ENCODE measurements at regions not wholly inside any gene's neighbourhood (a gene's known extent, or its start where the extent isn't known, plus 50 kb on each side); places are given as distances from the start of the nearest gene placed in this dataset.
"Not testable (repeated sequence)": the region's sequence is repeated elsewhere in the genome, so short reads cannot be mapped to it uniquely, and the experiment has no call there.

- not testable (repeated sequence) for DNase-seq
Measured at GRCh38 chr2:89027536-89027935, 336.1 kb downstream of the RPIA start.

DNA sequence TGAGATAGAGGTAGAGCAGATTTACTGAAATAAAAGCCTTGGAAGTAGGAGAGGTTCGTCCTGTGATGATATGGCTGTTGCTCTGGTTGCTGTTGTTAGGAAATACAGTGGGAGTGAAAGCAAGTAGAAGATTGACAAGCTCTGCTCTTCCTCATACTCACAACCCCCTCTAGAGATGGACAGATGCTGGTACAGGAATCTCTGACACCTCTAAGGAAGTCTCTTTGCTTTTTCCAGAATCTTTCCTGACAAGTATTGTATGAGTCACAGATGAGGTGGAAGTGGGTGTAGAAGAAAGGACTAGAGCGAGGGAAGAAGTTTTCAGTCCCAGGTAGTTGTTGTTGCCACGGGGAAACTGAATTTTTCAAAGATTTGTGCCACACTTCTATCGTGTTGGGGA is 337.8 kb downstream of the RPIA start:
- not testable (repeated sequence) for DNase-seq

GRCh38 chr2:89048138-89049066 is 356.9 kb downstream of the RPIA start:
- DNase-seq: not testable (repeated sequence)

GRCh38 chr2:89058616-89059015 is 367.1 kb downstream of the RPIA start:
- not testable (repeated sequence) for DNase-seq

DNA sequence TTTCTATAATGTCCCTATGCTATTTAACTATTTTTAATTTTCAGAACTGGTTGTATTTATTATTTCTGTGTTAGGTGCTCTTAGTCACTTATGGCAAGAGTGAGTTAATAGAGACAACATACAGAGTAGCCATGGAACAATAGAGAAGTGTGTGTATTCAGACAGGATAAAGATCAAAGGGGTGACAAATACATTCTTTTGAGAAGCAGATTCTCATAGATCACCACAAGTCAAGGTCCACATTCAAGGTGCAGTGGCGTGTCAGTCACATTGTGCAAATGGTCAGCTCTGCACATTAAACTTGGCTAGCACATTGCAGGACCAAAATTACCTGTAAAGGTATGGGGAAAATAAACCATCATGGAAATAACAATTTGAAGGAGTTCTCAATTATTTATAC is 369.7 kb downstream of the RPIA start:
- not testable (repeated sequence) for DNase-seq

- DNase-seq: not testable (repeated sequence)
Measured at GRCh38 chr2:89076771-89077170, 385.3 kb downstream of the RPIA start.

- not testable (repeated sequence) for DNase-seq
Measured at GRCh38 chr2:89092911-89093310, 401.4 kb downstream of the RPIA start.

DNA sequence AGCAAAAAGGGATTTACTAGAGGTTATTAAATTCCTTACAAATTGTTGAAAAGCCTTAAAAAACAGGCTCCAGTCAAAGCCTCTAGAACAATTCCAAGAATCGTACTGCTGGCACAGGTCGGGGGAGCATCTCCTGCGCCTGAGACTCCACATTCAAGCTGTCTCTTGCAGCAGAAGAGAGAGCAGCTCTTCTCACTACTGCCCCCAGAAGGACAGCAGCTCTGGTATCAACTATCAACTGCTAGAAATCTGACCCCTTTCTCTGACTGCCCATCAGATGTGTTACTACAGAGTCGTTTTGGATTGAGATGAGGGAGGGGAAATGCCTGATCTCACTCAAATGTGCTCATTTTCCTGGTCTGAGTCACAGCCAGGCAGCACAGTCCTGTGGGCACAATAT is 403.6 kb downstream of the RPIA start:
- DNase-seq: not testable (repeated sequence)

- not testable (repeated sequence) for DNase-seq
Measured at GRCh38 chr2:89102587-89102986, 411.1 kb downstream of the RPIA start.

GRCh38 chr2:89106369-89107019 is 415.0 kb downstream of the RPIA start:
- not testable (repeated sequence) for DNase-seq

GRCh38 chr2:89112434-89112833 is 421.0 kb downstream of the RPIA start:
- DNase-seq: not testable (repeated sequence)

DNA sequence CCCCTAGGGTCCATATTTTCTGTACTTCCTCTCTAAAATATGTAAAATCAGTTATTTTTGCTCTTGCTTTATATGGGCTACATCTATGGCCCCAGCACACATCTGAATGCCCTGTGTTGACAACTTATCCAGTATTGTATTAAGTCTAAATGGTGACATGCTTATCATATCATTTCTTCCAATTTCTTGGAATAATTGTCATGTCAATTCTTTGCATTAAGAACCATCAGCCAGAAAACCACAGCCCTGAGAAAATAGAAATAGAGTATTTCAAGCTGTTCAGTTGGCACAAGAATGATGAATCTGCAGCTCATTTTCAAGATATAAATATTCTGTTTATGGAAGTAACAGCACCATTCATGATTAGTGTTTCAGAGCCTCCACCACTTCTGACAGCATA is 421.8 kb downstream of the RPIA start:
- DNase-seq: not testable (repeated sequence)

DNA sequence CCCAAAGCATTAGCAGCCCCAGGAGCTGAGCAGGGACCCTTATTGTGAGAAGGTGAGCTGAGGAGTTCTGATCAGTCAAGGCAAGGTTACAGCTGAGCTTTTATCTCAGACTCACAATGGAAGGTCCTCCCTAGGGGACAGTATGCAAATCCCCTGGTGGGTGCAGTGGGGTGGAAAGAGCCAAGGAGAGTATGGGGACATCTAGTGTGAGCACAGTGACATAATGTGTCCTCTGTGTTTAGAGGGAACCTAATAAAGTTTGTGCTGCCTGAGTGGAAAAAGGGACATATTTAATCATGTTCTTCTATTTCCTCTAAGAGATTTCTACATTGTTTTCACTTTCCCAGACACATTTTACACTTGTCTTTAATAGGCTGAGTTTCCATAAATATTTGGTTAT is 438.0 kb downstream of the RPIA start:
- DNase-seq: not testable (repeated sequence)

DNA sequence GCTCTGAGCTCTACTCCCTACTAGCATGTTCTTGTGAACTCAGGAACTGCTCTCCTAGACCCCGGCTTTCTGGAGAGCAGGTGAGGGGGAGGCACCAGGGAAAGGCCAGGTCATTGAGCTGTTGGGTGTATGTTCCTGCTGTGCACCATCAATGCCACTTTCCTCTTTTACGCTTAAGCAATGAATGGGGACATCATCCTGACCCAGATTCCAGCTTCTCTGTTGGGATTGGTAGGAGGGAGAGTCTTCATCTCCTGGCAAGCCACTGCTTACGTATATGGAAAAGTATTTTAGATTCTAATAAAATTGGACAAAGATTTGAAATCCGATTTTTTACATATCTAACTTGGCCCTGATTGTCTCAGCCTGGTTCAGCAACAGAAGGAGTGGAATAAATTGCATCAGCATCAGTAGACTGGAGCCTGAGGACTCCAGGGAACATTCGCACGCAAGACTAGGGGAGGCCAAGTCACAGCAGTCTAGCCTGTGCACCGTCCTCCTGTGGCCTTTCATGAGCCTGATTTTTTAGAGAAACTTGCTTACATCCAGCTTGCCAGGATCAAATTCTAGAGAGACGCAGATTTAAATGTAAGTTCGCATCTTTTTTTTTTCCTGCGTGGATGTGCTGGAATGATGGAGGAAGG is 439.3 kb downstream of the RPIA start:
- not testable (repeated sequence) for DNase-seq

DNA sequence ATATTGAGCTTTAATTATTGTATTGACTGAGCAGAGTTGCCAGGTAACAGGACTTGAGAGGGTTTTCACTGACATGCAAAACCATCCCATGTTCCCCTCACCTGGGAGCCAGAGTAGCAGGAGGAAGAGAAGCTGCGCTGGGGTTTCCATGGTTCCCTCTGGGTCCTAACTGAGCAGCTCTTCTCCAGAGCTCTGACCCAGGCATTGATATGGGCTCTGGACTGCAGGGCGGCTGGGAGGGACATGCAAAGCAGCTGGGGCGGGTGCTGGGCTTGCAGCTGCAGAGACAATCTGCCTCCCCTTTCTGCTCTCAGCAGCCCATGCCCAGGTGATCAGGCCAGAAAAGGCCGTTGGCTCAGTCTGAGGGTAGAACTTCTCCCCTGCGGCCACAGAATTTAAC is 451.5 kb downstream of the RPIA start:
- DNase-seq: not testable (repeated sequence)

DNA sequence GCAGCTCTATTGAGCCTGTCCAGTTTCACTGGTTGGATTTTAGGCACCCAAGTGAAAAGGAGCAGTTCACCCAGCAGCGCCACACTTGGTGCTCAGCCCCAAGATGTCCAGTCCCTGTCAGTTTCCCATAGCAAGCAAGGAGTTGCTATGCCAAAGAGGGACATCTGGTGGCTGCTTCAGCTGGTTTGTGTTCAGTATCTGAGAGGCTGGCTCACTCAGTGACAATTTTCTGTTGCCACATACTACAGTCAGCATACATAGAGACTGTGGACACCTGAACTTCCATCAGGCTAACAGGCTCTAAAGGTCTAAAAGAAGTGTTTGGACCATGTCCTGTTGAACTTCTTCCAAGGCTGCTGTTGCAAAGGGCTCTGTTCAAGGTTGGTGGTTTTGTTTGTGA is 453.9 kb downstream of the RPIA start:
- not testable (repeated sequence) for DNase-seq

- DNase-seq: not testable (repeated sequence)
Measured at GRCh38 chr2:89148256-89148655, 456.8 kb downstream of the RPIA start.

GRCh38 chr2:89151699-89152098 is 460.2 kb downstream of the RPIA start:
- not testable (repeated sequence) for DNase-seq

DNA sequence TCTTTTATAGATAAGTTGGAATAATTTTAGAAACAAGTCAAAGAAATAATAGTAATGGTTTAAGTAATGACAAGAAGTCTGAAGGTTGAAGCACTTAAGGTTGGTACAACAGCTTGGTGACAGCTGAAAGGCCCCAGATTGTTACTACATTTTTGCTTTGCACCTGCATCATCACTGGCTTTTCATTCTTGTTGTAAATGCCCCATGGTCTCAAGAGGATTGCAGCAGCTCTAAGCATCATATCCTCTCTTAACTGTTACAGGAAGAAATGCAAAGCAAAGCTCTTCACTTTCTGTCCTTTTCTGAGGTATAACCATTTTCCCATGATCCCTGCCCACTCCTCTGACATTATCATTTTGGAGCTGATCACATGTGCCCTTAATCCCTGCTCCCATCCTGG is 461.0 kb downstream of the RPIA start:
- not testable (repeated sequence) for DNase-seq

DNA sequence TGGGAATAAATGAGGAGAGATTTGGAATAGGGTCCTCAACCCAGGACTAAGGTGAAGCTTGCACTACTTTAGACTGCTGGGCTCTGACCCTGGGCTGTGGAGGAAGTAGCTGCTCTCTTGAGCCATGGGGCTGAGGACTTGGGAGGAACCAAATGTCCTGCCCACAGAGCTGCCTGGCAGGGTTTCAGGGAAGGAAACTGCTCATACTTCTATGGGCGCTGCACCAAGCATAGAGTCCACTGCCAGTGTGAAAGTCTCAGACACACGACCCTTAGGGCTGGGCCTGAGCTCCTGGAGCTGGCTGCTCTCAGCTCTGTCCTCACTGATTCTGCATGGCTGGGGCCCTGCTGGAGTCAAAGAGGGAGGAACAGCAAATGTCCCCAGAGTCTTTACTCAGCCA is 461.7 kb downstream of the RPIA start:
- not testable (repeated sequence) for DNase-seq

GRCh38 chr2:89154247-89154682 is 462.8 kb downstream of the RPIA start:
- DNase-seq: not testable (repeated sequence)

GRCh38 chr2:89160306-89160705 is 468.8 kb downstream of the RPIA start:
- not testable (repeated sequence) for DNase-seq

DNA sequence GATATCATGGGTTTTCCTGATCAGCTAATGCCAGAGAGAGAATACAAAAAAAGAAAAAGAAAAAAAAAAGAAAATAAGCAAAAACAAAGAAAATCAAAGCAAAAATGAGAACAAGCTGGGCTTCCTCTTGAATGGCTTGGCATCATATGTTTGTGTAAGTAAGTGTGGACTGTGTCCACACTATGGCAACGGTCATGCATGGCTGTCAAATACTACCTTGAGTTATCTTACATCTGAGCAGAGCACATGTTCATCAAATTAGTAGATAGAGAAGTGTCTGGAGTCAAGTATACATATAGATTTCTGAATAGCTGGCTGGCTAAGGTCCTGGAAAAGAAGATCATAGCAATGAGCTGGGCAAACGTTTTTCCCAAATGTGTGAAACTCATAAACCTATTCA is 470.2 kb downstream of the RPIA start:
- DNase-seq: not testable (repeated sequence)

All from NCI-H2081 treated with DMSO at 0.1 percent for 48 hours (cell line).